Activated naive CD4-positive, alpha-beta T cell treated with Interleukin-2 at 50 U/mL for 16 hours (primary cell): ENCODE measurements at regions not wholly inside any gene's neighbourhood (a gene's known extent, or its start where the extent isn't known, plus 50 kb on each side); places are given as distances from the start of the nearest gene placed in this dataset.

Source experiments
- DNase-seq: peaks from one replicate; pipeline ENCODE4 v3.0.0-alpha.2; 2020

GRCh38 chr13:89673789-89674311, 1673.6 kb upstream of the MIR17HG start:
- no peak for DNase-seq

GRCh38 chr13:89678466-89679121, 1668.9 kb upstream of the MIR17HG start:
- DNase-seq, result no peak

GRCh38 chr13:89684896-89685295, 1662.6 kb upstream of the MIR17HG start:
- DNase-seq, result no peak

- no peak for DNase-seq
These were observed 1661.3 kb upstream of the MIR17HG start for GRCh38 chr13:89686171-89686570.

- no peak for DNase-seq
These were observed 1660.4 kb upstream of the MIR17HG start for GRCh38 chr13:89687066-89687465.

DNA sequence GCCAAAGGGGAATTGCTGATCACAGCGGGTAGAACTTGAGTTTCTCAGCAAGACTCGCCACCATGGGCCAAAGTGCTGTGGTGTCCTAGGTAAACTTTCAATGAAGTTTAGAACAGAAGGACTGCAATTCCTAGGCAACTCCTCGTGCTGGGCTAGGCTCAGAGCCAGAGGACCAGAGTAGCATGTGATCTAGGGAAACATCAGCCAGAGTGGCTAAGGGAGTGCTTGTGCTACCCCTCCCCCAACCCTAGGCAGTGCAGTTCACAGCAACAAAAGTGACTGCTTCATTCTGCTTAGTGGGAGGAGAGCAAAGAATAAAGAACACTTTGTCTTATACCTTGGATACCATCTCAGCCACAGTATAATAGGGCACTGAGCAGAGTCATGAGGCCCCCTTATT, 1658.6 kb upstream of the MIR17HG start:
- DNase-seq, result no peak

DNA sequence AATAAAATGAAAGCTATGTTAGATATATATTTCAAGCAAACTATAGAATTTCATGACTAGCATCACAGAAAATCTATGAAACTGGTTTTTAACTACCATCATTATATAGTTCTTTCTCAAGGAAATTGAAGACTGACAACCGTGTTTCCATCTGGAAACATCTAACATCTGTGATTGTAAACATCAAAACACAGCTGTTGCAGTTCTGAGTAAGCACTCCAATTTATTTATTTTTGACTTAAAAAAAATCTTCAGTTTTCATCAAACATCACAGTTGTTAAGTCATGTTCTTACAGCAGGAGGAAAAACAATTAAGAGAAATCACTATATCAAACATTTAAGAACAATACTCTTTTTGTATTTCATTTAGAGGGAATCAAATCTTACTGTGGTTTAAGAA, 1653.0 kb upstream of the MIR17HG start:
- no peak for DNase-seq

GRCh38 chr13:89695343-89696257, 1651.9 kb upstream of the MIR17HG start:
- no peak for DNase-seq

DNA sequence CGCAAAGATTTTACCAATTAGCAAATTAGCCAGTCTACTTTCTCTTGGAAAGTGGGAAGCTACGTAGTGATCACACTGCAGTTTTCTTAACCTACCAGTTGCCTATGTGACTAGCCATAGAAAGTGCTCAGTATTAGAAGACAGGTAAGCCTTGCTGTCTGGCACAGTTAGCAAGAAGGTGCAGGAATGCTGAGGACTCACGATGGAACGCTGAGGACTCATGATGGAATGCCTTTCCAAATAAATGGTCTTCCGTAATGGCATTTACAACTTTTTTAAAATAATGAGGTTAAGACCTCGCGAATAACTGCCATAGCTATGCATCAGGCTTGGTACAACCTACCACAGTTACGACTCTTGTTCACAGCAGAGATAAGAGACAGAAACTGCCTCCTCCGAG, 1645.6 kb upstream of the MIR17HG start:
- no peak for DNase-seq

- no peak for DNase-seq
These were observed 1643.4 kb upstream of the MIR17HG start for GRCh38 chr13:89704040-89704439.

DNA sequence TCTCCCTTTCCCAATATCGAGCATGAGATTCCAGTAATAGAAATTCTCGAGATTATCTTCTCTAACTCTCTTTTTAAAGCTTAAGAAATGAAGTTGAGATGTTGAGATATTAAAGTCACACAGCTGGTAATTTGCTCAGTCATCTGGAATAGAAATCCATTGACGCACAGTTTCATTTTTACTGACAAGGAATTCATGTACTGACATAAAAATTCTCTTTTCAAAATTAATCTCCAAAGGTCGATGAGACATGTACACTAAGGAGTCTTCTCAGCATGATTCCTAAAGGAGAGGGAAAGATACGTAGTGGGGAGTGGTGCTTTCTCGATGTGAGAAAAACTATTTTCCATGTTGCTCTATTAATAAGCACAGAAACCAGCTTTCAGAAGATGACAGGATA, 1639.5 kb upstream of the MIR17HG start:
- DNase-seq, result no peak

GRCh38 chr13:89721216-89721615, 1626.3 kb upstream of the MIR17HG start:
- no peak for DNase-seq

DNA sequence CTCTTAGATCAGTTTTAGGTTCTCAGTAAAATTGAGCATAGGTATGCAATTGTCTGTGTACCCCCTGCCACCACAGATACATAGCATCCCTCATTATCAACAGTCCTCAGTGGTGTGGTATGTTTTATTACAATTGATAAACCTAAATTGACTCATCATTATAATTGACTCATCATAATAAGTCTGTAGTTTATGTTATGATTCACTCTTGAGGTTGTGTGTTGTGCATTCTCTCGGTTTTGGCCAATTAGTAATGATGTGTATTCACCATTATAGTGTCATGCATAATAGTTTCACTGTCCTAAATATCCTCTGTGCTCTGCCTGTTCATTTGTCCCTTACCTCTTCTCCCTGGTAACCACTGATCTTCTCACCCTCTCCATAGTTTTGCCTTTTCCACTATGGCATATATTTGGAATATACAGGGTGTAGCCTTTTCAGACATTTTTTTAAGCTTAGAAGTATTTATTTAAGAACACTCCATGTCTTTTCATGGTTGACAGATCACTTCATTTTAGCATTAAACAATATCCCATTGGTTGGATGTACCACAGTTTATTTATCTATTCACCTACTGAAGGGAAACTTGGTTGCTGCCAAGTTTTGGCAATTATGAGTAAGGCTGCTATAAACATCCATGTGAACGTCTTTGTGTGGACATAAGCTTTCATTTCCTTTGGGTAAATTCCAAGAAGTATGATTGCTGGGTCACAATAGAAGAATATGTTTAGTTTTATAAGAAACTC, 1620.6 kb upstream of the MIR17HG start:
- no peak for DNase-seq

DNA sequence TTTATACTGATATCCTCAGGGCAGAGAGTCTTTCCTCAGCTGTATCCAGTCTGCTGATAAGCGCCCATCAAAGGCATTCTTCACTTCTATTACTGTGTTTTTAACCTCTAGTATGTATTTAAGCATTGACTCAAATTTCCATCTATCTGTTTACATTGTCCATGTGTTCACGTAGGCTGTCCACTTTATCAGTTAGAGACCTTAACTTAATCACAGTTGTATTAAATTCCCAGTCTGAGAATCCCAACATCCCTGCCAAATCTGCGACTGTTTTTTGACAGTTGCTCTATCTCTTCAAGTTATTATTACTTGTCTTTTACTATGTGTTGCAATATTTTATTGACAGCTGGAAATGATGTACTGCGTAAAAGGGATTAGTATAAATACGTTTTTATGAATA, 1613.7 kb upstream of the MIR17HG start:
- no peak for DNase-seq

- DNase-seq, result no peak
These were observed 1610.4 kb upstream of the MIR17HG start for GRCh38 chr13:89737051-89737450.

DNA sequence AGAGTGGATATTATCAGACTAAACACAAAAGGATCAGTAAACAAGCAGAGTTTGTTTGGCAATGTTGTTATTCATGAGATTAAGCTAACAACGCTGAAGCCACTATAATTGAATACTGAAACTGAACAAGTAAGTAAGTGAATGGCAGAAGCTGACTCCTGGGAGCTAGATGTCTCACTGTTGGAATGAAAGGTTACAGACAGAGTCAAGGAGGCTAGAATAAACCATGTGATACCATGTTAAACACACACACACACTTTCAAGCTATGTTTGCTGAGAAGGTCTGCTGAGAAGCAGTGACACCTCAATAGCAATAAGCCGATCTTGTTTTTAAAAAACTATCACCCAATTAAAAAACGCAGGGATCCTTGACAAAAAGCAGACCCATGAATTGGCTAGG, 1609.4 kb upstream of the MIR17HG start:
- no peak for DNase-seq

DNA sequence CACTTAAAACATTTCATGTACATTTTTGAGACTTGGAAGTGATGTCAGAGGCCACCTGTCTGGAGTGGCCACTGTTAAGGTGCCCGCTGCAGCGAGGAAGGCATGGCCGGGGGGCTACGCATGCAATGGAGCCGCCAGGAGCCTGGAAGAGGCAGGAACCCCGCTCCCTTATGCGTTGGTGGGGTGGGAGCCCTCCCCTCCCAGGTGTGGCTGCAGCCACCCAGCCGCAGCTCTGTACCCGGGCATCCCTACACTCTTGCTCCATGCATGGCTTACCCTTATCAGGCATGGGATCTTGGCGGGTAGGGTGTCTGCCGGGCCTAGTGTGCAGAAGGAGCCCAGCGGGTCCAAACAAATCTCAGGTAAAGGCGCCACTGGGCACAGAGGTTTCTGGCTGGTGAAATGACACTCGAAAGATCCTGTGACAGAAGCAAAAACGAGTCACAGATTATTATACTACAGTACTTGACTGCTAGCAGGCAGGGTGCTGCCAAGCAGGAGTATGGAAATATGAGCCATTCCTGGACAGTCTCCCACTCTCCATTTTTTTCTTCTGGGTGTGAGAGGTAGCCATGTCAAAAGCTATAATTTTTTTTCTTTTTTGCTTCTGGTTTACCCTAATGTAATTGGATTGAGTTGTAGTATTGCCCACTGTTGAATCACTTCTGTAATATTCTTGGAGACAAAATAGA, 1606.3 kb upstream of the MIR17HG start:
- DNase-seq, result no peak

DNA sequence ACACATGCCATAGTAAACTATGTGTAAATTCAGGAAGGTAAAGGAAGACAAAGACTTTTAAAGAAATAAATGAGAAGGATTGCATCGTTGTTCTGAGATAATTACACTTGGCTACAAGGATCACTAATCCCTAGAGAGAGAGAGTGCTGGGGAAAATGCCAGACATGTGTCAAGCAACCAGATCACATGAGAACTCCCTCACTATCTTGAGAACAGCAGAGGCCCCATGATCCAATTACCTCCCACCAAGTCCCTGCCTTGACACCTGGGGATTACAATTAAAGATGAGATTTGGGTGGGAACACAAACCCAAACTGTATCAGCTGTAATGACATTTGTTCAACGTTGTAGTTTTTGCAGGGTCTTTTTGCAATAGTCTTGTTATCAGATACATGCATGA, 1600.9 kb upstream of the MIR17HG start:
- no peak for DNase-seq

DNA sequence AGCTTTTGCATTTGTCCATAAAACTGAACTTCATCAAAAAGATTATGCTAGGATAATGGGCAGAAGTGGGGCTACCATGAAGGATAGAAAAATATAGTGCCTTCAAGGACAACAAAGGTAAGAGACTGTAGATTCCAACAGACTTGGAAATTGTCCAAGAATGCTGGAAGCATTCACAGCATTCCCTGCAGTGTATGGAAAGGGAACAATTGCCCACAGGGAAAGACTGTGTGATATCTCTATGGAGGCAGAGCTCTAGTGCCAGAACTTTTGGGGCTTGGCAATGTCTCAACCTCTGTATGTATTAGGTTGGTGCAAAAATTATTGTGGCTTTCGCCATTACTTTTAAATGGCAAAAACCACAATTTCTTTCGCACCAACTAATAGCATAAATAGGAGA, 1598.8 kb upstream of the MIR17HG start:
- DNase-seq, result no peak

- no peak for DNase-seq
These were observed 1597.6 kb upstream of the MIR17HG start for GRCh38 chr13:89749888-89750287.

- DNase-seq, result no peak
These were observed 1597.1 kb upstream of the MIR17HG start for GRCh38 chr13:89750371-89750770.

GRCh38 chr13:89751432-89751930, 1596.0 kb upstream of the MIR17HG start:
- no peak for DNase-seq

GRCh38 chr13:89752394-89752793, 1595.1 kb upstream of the MIR17HG start:
- DNase-seq, result no peak
